Pancreas (tissue), 10 donors: ENCODE measurements at regions not wholly inside any gene's neighbourhood (a gene's known extent, or its start where the extent isn't known, plus 50 kb on each side); places are given as distances from the start of the nearest gene placed in this dataset.
A peak's percentile ranks its signal among the peaks of the same experiment; 100 is the strongest.

Experiments
- ATAC-seq, 4 donors: fragments of 200-7000 bp; cut with Tn5 transposase; one replicate each; pipeline versions ENCODE4 v1.8.0 to v1.9.1; 2020; ENCODE audit warnings: mild to moderate bottlenecking in 4 of 4, moderate library complexity in 4 of 4
- DNase-seq, 6 donors: peaks; one replicate each; pipeline ENCODE4 v3.0.0-alpha.2; 2020
- FAIRE-seq: peaks from 2 replicates; lab custom pipeline; 2012; peaks lifted over from hg19 to GRCh38; lab: Jason Lieb, UNC
- H3K27ac ChIP-seq, 4 donors: fragments of 200-600 bp; sonication (generic); 1 replicate in 3 of 4; 2 replicates in 1 of 4; pipeline versions ENCODE4 v1.5.0 to v1.8.0; 2020
- H3K27me3 ChIP-seq, 4 donors: fragments of 200-600 bp; one replicate each; pipeline ENCODE4 v1.8.0; 2021
- H3K36me3 ChIP-seq, 3 donors: fragments of 200-600 bp; sonication (generic) in 1 of 3; one replicate each; pipeline versions ENCODE4 v1.5.0 to v1.8.0; 2020 to 2021
- H3K4me1 ChIP-seq, 3 donors: fragments of 200-600 bp; one replicate each; pipeline ENCODE4 v1.8.0; 2021
- H3K4me3 ChIP-seq, 4 donors: fragments of 200-600 bp; sonication (generic) in 2 of 4; one replicate each; pipeline versions ENCODE4 v1.5.0 to v1.8.0; 2020 to 2021
- H3K9me3 ChIP-seq, 4 donors: fragments of 200-600 bp; one replicate each; pipeline ENCODE4 v1.8.0; 2021
- WGBS, 2 donors: extraction: QIAGEN DNeasy Blood & Tissue Kit; methylation state at CpG; one replicate each; pipeline ENCODE4 v1.1.7; 2013; 5-methylcytosine and 5-hydroxymethylcytosine counted together
- intact Hi-C, 3 donors: fragments of 100-400 bp; cut with DNase I; formaldehyde crosslinking; loops; one replicate each; pipeline versions ENCODE4 v1.11.1 to v1.14.2; 2022
- TF ChIP-seq, protein P1 (sequence below), 4 donors: fragments of 200-600 bp; sonication (generic) in 3 of 4; IDR thresholded peaks; one replicate each; pipeline versions ENCODE4 v1.5.0 to v1.8.0; 2021; ENCODE audit warnings: antibody characterized with exemption in 4 of 4
- donor health status: healthy with polysubstance abuse.
- donor health status: DM: no; HTN: no; CAD: no; lungs with moderate emphysema.
- donor health status: DM: no; HTN: no; CAD: no.
- donor health status: control.
- donor health status: control.
- donor health status: Bipolar disorder and iron deficiency.
- donor health status: DM: yes; HTN: yes; CAD: no.
- donor health status: DM: no; HTN: no; CAD: no.
- donor health status: DM: no; HTN: no; CAD: no.
- donor health status: DM: yes; HTN: yes; CAD: no.

GRCh38 chr9:89719202-89719601 is 114.4 kb downstream of the GADD45G start:
- no peaks in the 10 kb centered on the region for H3K36me3 ChIP-seq
- intact Hi-C loops, result no loop called here
- 93 to 95% methylated on average over 4 of the region's 4 CpGs for WGBS, 2 donors
- H3K9me3 ChIP-seq, result no peaks in the 10 kb centered on the region
- no peak for ATAC-seq
- no peak overlapping the region for H3K27ac ChIP-seq
- no peak for FAIRE-seq
- no peaks in the 10 kb centered on the region for H3K4me1 ChIP-seq
- no peaks in the 10 kb centered on the region for H3K27me3 ChIP-seq
- TF ChIP-seq, protein P1, sequence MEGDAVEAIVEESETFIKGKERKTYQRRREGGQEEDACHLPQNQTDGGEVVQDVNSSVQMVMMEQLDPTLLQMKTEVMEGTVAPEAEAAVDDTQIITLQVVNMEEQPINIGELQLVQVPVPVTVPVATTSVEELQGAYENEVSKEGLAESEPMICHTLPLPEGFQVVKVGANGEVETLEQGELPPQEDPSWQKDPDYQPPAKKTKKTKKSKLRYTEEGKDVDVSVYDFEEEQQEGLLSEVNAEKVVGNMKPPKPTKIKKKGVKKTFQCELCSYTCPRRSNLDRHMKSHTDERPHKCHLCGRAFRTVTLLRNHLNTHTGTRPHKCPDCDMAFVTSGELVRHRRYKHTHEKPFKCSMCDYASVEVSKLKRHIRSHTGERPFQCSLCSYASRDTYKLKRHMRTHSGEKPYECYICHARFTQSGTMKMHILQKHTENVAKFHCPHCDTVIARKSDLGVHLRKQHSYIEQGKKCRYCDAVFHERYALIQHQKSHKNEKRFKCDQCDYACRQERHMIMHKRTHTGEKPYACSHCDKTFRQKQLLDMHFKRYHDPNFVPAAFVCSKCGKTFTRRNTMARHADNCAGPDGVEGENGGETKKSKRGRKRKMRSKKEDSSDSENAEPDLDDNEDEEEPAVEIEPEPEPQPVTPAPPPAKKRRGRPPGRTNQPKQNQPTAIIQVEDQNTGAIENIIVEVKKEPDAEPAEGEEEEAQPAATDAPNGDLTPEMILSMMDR (IDR thresholded peaks at IDR 0.05), result no peak
- no peak for DNase-seq
- H3K4me3 ChIP-seq, result no peak overlapping the region

- ATAC-seq (peak in 1 of 4 donors; percentile 7), FAIRE-seq (no peak), DNase-seq (no peak)
- Histone ChIP-seq H3K27ac (no peak overlapping the region), H3K4me3 (no peak overlapping the region), H3K9me3 (no peaks in the 10 kb centered on the region), H3K4me1 (no peaks in the 10 kb centered on the region), H3K27me3 (no peaks in the 10 kb centered on the region), H3K36me3 (no peaks in the 10 kb centered on the region)
- intact Hi-C loops, result no loop called here
- TF ChIP-seq, protein P1 (IDR thresholded peaks at IDR 0.05), result no peak
- WGBS, 2 donors, result 69 to 79% methylated on average over 4 of the region's 4 CpGs
Observed at GRCh38 chr9:89720696-89721175, 115.9 kb downstream of the GADD45G start.

DNA sequence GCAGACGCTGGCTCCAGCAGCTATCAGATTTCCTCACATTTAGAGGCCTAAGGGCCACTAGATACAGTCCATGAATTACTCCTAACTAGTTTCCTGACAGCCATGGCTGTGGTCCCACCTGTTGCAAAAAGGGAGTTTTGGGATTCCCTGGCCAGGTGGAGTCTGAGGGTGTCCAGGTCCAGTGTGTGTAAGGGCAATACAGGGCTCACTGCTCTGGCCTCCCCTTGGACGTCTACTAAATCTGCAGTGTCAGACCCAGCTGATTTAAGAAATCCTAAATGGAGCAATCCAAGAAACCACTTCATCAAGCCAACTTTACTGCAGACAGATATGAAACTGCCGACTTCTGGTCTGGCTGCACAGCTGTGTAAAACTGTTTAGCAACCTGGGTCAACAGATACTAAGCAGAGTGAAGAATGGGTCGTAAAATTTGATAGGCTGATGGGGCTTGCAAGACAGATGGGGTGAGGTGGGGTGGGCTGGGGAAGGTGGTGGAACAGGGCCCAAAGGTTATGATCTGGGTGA is 116.4 kb downstream of the GADD45G start:
- ATAC-seq, result peak in 3 of 4 donors; percentile 8 to 36 (median 23)
- H3K4me1 ChIP-seq, result no peaks in the 10 kb centered on the region
- no peaks in the 10 kb centered on the region for H3K9me3 ChIP-seq
- intact Hi-C loops, result no loop called here
- no peak for FAIRE-seq
- H3K27me3 ChIP-seq, result no peaks in the 10 kb centered on the region
- no peaks in the 10 kb centered on the region for H3K36me3 ChIP-seq
- no peak for DNase-seq
- TF ChIP-seq, protein P1 (IDR thresholded peaks at IDR 0.05), result no peak
- no peak overlapping the region for H3K27ac ChIP-seq
- WGBS, 2 donors, result 67 to 69% methylated on average over 4 of the region's 4 CpGs
- no peak overlapping the region for H3K4me3 ChIP-seq

- 95 to 96% methylated on average over 9 of the region's 9 CpGs for WGBS, 2 donors
- no peak overlapping the region for H3K27ac ChIP-seq
- no peaks in the 10 kb centered on the region for H3K27me3 ChIP-seq
- no peak for ATAC-seq
- H3K4me1 ChIP-seq, result no peaks in the 10 kb centered on the region
- no peaks in the 10 kb centered on the region for H3K36me3 ChIP-seq
- no peak for FAIRE-seq
- H3K9me3 ChIP-seq, result no peaks in the 10 kb centered on the region
- intact Hi-C loops, result no loop called here
- TF ChIP-seq, protein P1 (IDR thresholded peaks at IDR 0.05), result no peak
- no peak overlapping the region for H3K4me3 ChIP-seq
- DNase-seq, result no peak
Observed at GRCh38 chr9:89721971-89722530, 117.2 kb downstream of the GADD45G start.

DNA sequence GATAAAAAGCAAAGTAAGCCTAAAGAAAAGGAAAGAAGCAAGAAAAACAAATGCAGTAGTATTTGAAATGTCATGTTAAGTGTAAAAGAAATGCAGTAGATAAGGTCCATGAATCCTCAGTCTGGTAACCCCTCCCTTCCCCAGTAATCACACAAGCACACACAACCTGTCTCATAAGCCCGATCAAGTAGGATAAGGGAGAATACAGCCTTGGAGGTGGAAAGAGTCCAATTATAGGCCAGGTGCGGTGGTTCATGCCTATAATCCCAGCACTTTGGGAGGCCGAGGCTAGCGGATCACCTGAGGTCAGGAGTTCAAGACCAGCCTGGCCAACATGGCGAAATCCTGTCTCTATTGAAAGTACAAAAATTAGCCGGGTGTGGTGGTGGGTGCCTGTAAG is 117.9 kb downstream of the GADD45G start:
- ATAC-seq (no peak), DNase-seq (no peak), FAIRE-seq (no peak)
- Histone ChIP-seq H3K27me3 (no peaks in the 10 kb centered on the region), H3K4me1 (no peaks in the 10 kb centered on the region), H3K27ac (no peak overlapping the region), H3K9me3 (no peaks in the 10 kb centered on the region), H3K36me3 (no peaks in the 10 kb centered on the region), H3K4me3 (no peak overlapping the region)
- TF ChIP-seq, protein P1 (IDR thresholded peaks at IDR 0.05), result no peak
- intact Hi-C loops, result no loop called here
- 84% methylated on average over 6 of the region's 6 CpGs for WGBS, 2 donors
